SK-N-SH treated with all-trans-retinoic acid at 6 μM for 48 hours (cell line): ENCODE measurements at regions not wholly inside any gene's neighbourhood (a gene's known extent, or its start where the extent isn't known, plus 50 kb on each side); places are given as distances from the start of the nearest gene placed in this dataset.

Source experiments
- CSDC2 ChIP-seq: fragments of 250-450 bp; sonication (Bioruptor Pico); IDR thresholded peaks from 2 replicates; pipeline ENCODE4 v1.5.0; 2020; ENCODE audit warnings: mild to moderate bottlenecking, moderate library complexity
- CSRNP3 ChIP-seq: fragments of 250-450 bp; sonication (Bioruptor Pico); IDR thresholded peaks from 2 replicates; pipeline ENCODE4 v1.5.1; 2021; ENCODE audit warnings: mild to moderate bottlenecking, moderate library complexity
- GLIS3 ChIP-seq: fragments of 250-450 bp; sonication (Bioruptor Pico); IDR thresholded peaks from 2 replicates; pipeline ENCODE4 v1.5.0; 2020; ENCODE audit warnings: mild to moderate bottlenecking, moderate library complexity
- OSR1 ChIP-seq: fragments of 250-450 bp; sonication (Bioruptor Pico); IDR thresholded peaks from 2 replicates; pipeline ENCODE4 v1.8.0; 2022; ENCODE audit warnings: moderate library complexity, mild to moderate bottlenecking, inconsistent platforms
- PATZ1 ChIP-seq: fragments of 250-450 bp; sonication (Bioruptor Pico); IDR thresholded peaks from 2 replicates; pipeline ENCODE4 v1.8.0; 2020; ENCODE audit warnings: mild to moderate bottlenecking, moderate library complexity, borderline replicate concordance
- POU6F1 ChIP-seq: fragments of 250-450 bp; sonication (Bioruptor Pico); IDR thresholded peaks from 2 replicates; pipeline ENCODE4 v1.8.0; 2021; ENCODE audit warnings: low read depth, mild to moderate bottlenecking, moderate library complexity, borderline replicate concordance
- PPARA ChIP-seq: fragments of 250-450 bp; sonication (Bioruptor Pico); IDR thresholded peaks from 2 replicates; pipeline ENCODE4 v1.5.0; 2020; ENCODE audit warnings: mild to moderate bottlenecking, borderline replicate concordance
- RARB ChIP-seq: fragments of 250-450 bp; sonication (Bioruptor Pico); IDR thresholded peaks from 2 replicates; pipeline ENCODE4 v1.8.0; 2021; ENCODE audit warnings: mild to moderate bottlenecking, moderate library complexity
- SNAI2 ChIP-seq: fragments of 250-450 bp; sonication (Bioruptor Pico); IDR thresholded peaks from 2 replicates; pipeline ENCODE4 v1.5.0; 2020; ENCODE audit warnings: mild to moderate bottlenecking, moderate library complexity
- TOX ChIP-seq: fragments of 250-450 bp; sonication (Bioruptor Pico); IDR thresholded peaks from 2 replicates; pipeline ENCODE4 v1.8.0; 2021; ENCODE audit warnings: mild to moderate bottlenecking, moderate library complexity, borderline replicate concordance
- TSHZ2 ChIP-seq: fragments of 250-450 bp; sonication (Bioruptor Pico); IDR thresholded peaks from 2 replicates; pipeline ENCODE4 v1.5.0; 2020; ENCODE audit warnings: mild to moderate bottlenecking, moderate library complexity
- ZFP3 ChIP-seq: fragments of 250-450 bp; sonication (Bioruptor Pico); IDR thresholded peaks from 2 replicates; pipeline ENCODE4 v1.5.0; 2020; ENCODE audit warnings: mild to moderate bottlenecking, moderate library complexity
- ZFP30 ChIP-seq: fragments of 450-650 bp; formaldehyde crosslinking; IDR thresholded peaks from 2 replicates; pipeline ENCODE4 v1.5.0; 2022; ENCODE audit warnings: mild to moderate bottlenecking, moderate library complexity
- ZNF70 ChIP-seq: fragments of 450-650 bp; formaldehyde crosslinking; IDR thresholded peaks from 2 replicates; pipeline ENCODE4 v1.5.0; 2020; ENCODE audit warnings: mild to moderate bottlenecking, moderate library complexity

GRCh38 chr11:38937709-38938108 lies 2339.7 kb upstream of the RAG2 start:
- no peak for TF ChIP-seq PPARA
- TF ChIP-seq ZFP30 (CRISPR knock-in tag): no peak
- no peak for TF ChIP-seq ZNF70
- no peak for TF ChIP-seq TSHZ2 (CRISPR knock-in tag)
- TF ChIP-seq PATZ1 (CRISPR knock-in tag): no peak
- TF ChIP-seq SNAI2 (CRISPR knock-in tag): no peak
- TF ChIP-seq OSR1 (CRISPR knock-in tag): no peak
- TF ChIP-seq TOX: no peak
- TF ChIP-seq RARB (CRISPR knock-in tag): no peak
- no peak for TF ChIP-seq GLIS3 (CRISPR knock-in tag)
- TF ChIP-seq CSRNP3 (CRISPR knock-in tag): no peak
- no peak for TF ChIP-seq CSDC2 (CRISPR knock-in tag)
- TF ChIP-seq ZFP3 (CRISPR knock-in tag): no peak
- no peak for TF ChIP-seq POU6F1 (CRISPR knock-in tag)
